Endothelial cell of umbilical vein (primary cell): ENCODE measurements at regions not wholly inside any gene's neighbourhood (a gene's known extent, or its start where the extent isn't known, plus 50 kb on each side); places are given as distances from the start of the nearest gene placed in this dataset.

Experiments
- CTCF ChIP-seq, 2 donors: IDR thresholded peaks; 1 replicate in 1 of 2; 2 replicates in 1 of 2; pipeline ENCODE4 v1.5.1; 2011; ENCODE audit warnings: low read length in 2 of 2, mild to moderate bottlenecking in 2 of 2, moderate library complexity in 2 of 2, control low read depth in 1 of 2, inconsistent platforms in 1 of 2, low read depth in 1 of 2; ENCODE audit not compliant: insufficient read depth in 1 of 2; ENCODE audit errors: extremely low read depth in 1 of 2
- EZH2 ChIP-seq: IDR thresholded peaks from 2 replicates; pipeline ENCODE4 v1.6.1; 2012; ENCODE audit warnings: borderline replicate concordance, low read depth, mild to moderate bottlenecking, moderate library complexity, low read length, inconsistent platforms; ENCODE audit not compliant: severe bottlenecking
- POLR2A ChIP-seq: IDR thresholded peaks from 2 replicates; pipeline ENCODE4 v1.6.1; 2012; ENCODE audit warnings: low read depth, mild to moderate bottlenecking, control low read depth, low read length

GRCh38 chr12:75959506-75959905 is 72.1 kb downstream of the PHLDA1 start:
- no peak for TF ChIP-seq CTCF (IDR thresholded peaks at IDR 0.05; ENCODE audit: extremely low read depth in 1 of 2, insufficient read depth in 1 of 2, low read depth in 1 of 2, low read length in 2 of 2)
- TF ChIP-seq POLR2A = no peak
- no peak for TF ChIP-seq EZH2
